SU-DHL-6 (cell line): ENCODE measurements at regions not wholly inside any gene's neighbourhood (a gene's known extent, or its start where the extent isn't known, plus 50 kb on each side); places are given as distances from the start of the nearest gene placed in this dataset.

ENCODE experiments used
- H2AFZ ChIP-seq: fragments of 200-600 bp; sonication (generic); 2 replicates; pipeline ENCODE4 v1.6.1; 2014; ENCODE audit warnings: low read depth, mild to moderate bottlenecking, moderate library complexity, mixed read lengths, antibody characterized with exemption, low read length; ENCODE audit not compliant: severe bottlenecking
- H3F3A ChIP-seq: fragments of 200-600 bp; shearing (Covaris generic); 2 replicates; pipeline ENCODE4 v1.6.0; 2016; ENCODE audit warnings: antibody characterized with exemption, mild to moderate bottlenecking; ENCODE audit not compliant: insufficient read depth
- H3K27ac ChIP-seq: fragments of 200-600 bp; sonication (generic); 2 replicates; pipeline ENCODE4 v1.5.1; 2016; ENCODE audit warnings: low read depth, mild to moderate bottlenecking, low read length, moderate library complexity, mixed read lengths
- H3K27me3 ChIP-seq: fragments of 200-600 bp; sonication (generic), shearing (Covaris generic); 2 replicates; pipeline ENCODE4 v1.6.0; 2014; ENCODE audit warnings: mild to moderate bottlenecking, low read length
- H3K36me3 ChIP-seq: fragments of 200-600 bp; sonication (generic); 2 replicates; pipeline ENCODE4 v1.6.1; 2014; ENCODE audit warnings: mild to moderate bottlenecking, low read length, mixed read lengths
- H3K4me2 ChIP-seq: fragments of 300-600, 200-600 bp; shearing (Covaris generic), sonication (generic); 2 replicates; pipeline ENCODE4 v1.6.0; 2014; ENCODE audit warnings: low read length, low read depth, mild to moderate bottlenecking; ENCODE audit not compliant: poor library complexity, severe bottlenecking
- H3K4me3 ChIP-seq: fragments of 200-600 bp; sonication (generic); 2 replicates; pipeline ENCODE4 v1.5.1; 2014; ENCODE audit warnings: antibody characterized with exemption, low read length, mild to moderate bottlenecking, mixed read lengths; ENCODE audit not compliant: insufficient read depth, poor library complexity, severe bottlenecking
- H3K79me2 ChIP-seq: fragments of 200-600 bp; sonication (generic); 2 replicates; pipeline ENCODE4 v1.6.1; 2014; ENCODE audit warnings: mild to moderate bottlenecking, low read length, moderate library complexity; ENCODE audit not compliant: insufficient read depth
- H3K9ac ChIP-seq: fragments of 200-600 bp; sonication (generic); 2 replicates; pipeline ENCODE4 v1.7.0; 2014; ENCODE audit warnings: mild to moderate bottlenecking, low read length
- H3K9me2 ChIP-seq: fragments of 200-600 bp; sonication (generic); replicated peaks from 2 replicates; pipeline ENCODE4 v1.6.1; 2014; ENCODE audit warnings: low read length; ENCODE audit not compliant: insufficient read depth
- H3K9me3 ChIP-seq: fragments of 200-600 bp; sonication (generic); 2 replicates; pipeline ENCODE4 v1.6.1; 2014; ENCODE audit warnings: low read length, mixed read lengths; ENCODE audit not compliant: insufficient read depth
- H4K20me1 ChIP-seq: fragments of 200-600 bp; sonication (generic); 2 replicates; pipeline ENCODE4 v1.6.1; 2014; ENCODE audit warnings: low read depth, mild to moderate bottlenecking, antibody characterized with exemption, low read length, moderate library complexity, mixed read lengths
- CTCF ChIP-seq: fragments of 200-600 bp; sonication (generic); IDR thresholded peaks from one replicate; pipeline ENCODE4 v1.5.1; 2017; ENCODE audit warnings: antibody characterized with exemption, mild to moderate bottlenecking, low read length, moderate library complexity; ENCODE audit not compliant: insufficient read depth, poor library complexity, severe bottlenecking
- EZH2phosphoT487 ChIP-seq: fragments of 200-600 bp; sonication (generic), shearing (Covaris generic); conservative IDR thresholded peaks from 2 replicates; pipeline ENCODE4 v1.6.1; 2018; ENCODE audit warnings: mild to moderate bottlenecking, antibody characterized with exemption, low read length, moderate library complexity, mixed read lengths

DNA sequence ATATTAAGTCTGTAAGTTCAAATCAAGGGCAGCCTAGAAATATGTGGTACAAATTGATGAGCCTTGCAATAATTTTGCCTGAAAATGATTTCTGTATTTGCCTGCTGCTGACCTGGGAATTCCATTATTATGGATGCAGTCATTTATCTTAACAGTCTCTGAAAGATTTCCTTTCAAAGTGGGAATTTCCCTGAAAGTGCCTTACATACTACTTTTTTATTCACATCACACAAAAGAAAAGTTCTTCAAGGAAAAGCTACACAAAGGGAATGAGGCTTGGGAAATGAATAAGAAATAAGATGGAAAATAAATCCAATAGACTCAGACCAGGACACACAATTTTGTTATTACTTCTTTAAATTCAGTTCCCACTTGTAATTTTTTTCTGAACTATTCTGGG lies 537.8 kb upstream of the PTGER4 start:
- Histone ChIP-seq H4K20me1 (no peaks in the 10 kb centered on the region), H3K27me3 (no peaks in the 10 kb centered on the region), H3K4me2 (no peak overlapping the region), H3K9me3 (no peaks in the 10 kb centered on the region), H3K27ac (no peak overlapping the region), H3K36me3 (no peaks in the 10 kb centered on the region), H3K9me2 (no peaks in the 10 kb centered on the region; the same call in 1 of the 2 replicates), H3K79me2 (no peaks in the 10 kb centered on the region), H3K4me3 (no peak overlapping the region), H3K9ac (no peak overlapping the region), H2AFZ (no peak overlapping the region), H3F3A (no peaks in the 10 kb centered on the region)
- no peak for TF ChIP-seq CTCF
- no peak for TF ChIP-seq EZH2phosphoT487

GRCh38 chr5:40141418-40141817 lies 538.3 kb upstream of the PTGER4 start:
- no peak overlapping the region for H2AFZ ChIP-seq
- H3K9me2 ChIP-seq, result no peaks in the 10 kb centered on the region; the same call in 1 of the 2 replicates
- no peaks in the 10 kb centered on the region for H3K36me3 ChIP-seq
- TF ChIP-seq CTCF (no peak), EZH2phosphoT487 (no peak)
- H3K27ac ChIP-seq, result no peak overlapping the region
- no peak overlapping the region for H3K4me3 ChIP-seq
- no peaks in the 10 kb centered on the region for H3K79me2 ChIP-seq
- H3F3A ChIP-seq, result no peaks in the 10 kb centered on the region
- no peak overlapping the region for H3K9ac ChIP-seq
- H3K9me3 ChIP-seq, result no peaks in the 10 kb centered on the region
- H3K4me2 ChIP-seq, result no peak overlapping the region
- no peaks in the 10 kb centered on the region for H3K27me3 ChIP-seq
- no peaks in the 10 kb centered on the region for H4K20me1 ChIP-seq

DNA sequence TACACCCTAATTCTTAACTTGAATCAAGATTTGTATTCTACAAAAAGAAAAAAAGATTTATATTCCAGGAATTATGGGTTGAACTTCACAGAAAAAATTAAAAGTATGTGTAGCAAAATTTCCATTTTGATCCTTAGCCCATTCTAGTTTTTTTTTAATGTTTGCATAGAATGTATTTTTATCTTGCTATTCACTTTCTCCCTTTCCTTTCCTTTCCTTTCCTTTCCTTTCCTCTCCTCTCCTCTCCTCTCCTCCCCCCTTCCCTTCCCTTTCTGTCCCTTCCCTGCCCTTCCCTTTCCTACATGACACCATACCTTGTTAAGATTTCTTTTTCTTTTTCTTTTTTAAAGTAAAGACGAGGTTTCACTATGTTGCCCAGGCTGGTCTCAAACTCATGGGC lies 542.5 kb upstream of the PTGER4 start:
- H3K4me2 ChIP-seq, result no peak overlapping the region
- no peak overlapping the region for H2AFZ ChIP-seq
- no peak overlapping the region for H3K4me3 ChIP-seq
- H4K20me1 ChIP-seq, result no peaks in the 10 kb centered on the region
- no peaks in the 10 kb centered on the region for H3K27me3 ChIP-seq
- H3K79me2 ChIP-seq, result no peaks in the 10 kb centered on the region
- no peaks in the 10 kb centered on the region for H3K9me2 ChIP-seq
- H3K27ac ChIP-seq, result no peak overlapping the region
- no peaks in the 10 kb centered on the region for H3F3A ChIP-seq
- H3K36me3 ChIP-seq, result no peaks in the 10 kb centered on the region
- H3K9ac ChIP-seq, result no peak overlapping the region
- H3K9me3 ChIP-seq, result no peaks in the 10 kb centered on the region
- TF ChIP-seq CTCF (no peak), EZH2phosphoT487 (no peak)
